GM19351 (cell line): ENCODE measurements at regions not wholly inside any gene's neighbourhood (a gene's known extent, or its start where the extent isn't known, plus 50 kb on each side); places are given as distances from the start of the nearest gene placed in this dataset.

Experiments
- ATAC-seq: cut with Tn5 transposase; IDR thresholded peaks from one replicate; pipeline ENCODE4 v1.9.1; 2021; ENCODE audit warnings: mild to moderate bottlenecking, moderate library complexity; ENCODE audit not compliant: unreplicated experiment

DNA sequence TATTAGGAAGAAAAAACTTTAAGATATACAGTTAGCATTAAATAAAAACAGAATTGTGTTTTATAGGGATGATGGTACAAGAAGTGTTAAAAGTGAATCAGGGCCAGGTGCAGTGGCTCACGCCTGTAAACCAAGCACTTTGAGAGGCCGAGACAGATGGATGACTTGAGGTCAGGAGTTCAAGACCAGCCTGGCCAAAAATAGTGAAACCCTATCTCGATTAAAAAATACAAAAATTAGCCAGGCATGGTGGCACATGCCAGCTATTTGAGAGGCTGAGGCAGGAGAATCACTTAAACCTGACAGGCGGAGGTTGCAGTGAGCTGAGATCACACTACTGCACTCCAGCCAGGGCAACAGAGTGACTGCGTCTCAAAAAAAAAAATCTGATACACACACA is 282.9 kb upstream of the ATP10B start:
- ATAC-seq: no peak

DNA sequence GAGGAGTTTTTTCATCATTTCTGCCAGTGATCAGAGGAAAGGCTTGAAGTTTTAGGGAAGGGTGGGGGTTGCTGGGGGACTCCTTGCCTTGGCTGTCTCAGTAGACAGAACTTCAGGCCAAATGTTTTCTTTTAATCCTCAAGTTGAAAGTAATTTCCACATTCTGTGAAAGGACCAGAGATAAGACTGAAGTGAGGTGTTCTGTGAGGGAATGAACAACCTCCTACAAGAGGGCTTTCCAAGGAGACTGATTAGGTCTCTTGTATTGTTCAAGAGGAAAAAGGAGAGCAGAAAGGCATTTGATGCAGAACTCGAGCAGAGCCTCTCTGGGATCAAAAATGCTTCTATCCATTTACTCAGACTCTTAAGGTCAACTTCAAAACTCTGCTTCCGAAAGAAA is 282.1 kb upstream of the ATP10B start:
- no peak for ATAC-seq

DNA sequence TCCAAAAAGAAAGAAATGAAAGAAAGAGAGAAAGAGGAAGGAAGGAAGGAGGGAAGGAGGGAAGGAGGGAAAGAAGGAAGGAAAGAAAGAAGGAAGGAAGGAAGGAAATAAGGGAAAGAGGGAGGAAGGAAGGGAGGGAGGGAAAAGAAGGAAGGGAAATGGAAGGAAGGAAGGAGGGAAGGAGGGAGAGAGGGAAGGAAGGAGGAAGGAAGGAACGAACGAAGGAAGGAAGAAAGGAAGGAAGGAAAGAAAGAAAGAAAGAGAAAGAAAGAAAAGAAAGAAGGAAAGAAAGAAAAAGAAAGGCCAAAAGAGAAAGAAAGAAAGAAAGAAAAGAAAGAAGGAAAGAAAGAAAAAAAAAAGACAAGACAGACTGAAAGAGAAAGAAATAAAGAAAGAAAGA is 263.9 kb upstream of the ATP10B start:
- no peak for ATAC-seq

DNA sequence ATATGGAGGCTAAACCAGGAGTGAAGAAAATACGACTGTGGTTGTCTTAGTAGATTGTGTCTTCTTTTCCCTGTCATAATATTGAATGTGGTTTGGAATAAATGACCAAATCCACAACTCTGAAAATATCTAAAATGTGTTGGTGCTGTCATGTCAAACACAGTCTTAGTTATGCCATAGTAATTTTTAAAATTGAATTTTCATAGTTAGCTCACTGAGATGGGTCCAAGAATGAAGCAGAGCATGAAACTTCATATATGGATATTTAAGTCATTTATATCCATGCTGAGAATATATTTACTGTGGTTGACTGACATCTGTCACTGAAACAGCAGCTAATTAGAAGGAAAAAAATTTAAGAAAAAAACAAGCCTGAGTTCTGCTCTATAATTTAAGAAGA is 260.4 kb upstream of the ATP10B start:
- no peak for ATAC-seq

DNA sequence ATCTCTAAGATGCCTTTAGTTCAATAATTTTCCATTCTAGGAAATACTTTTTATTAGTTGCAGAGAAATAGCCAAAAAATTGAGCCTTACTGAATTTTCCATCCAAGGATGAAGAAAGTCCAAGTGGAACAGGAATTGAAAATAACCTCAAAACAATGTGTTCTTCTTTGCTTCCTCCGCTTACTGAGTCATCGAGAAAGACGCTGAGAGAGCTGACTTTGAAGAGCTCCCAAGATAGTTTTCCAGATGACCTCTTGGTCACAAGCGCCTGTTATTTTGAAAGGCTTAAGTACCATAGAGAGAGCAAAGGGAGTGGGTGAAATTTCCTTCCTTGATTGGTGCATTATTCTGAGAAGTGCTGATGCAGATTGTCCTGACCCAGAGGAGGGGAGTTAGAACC is 253.5 kb upstream of the ATP10B start:
- ATAC-seq: no peak

DNA sequence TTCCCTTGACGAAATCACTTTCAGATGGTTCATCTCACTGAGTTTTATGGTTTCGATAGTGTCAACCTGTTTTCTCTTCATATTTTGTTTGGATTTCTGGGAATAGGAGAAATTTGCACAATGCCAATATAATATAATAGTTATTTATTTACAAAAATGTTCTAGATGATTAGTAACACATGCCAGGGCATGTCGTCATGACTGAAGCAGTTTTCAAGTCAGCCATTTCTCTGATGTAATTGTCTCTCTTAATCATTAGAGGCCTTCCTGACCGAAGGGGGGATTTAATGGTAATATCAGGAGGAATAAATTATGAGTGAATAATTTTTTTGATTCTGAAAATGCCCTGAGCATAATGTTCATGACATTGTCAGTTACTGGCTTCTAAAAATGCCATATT is 246.5 kb upstream of the ATP10B start:
- no peak for ATAC-seq

DNA sequence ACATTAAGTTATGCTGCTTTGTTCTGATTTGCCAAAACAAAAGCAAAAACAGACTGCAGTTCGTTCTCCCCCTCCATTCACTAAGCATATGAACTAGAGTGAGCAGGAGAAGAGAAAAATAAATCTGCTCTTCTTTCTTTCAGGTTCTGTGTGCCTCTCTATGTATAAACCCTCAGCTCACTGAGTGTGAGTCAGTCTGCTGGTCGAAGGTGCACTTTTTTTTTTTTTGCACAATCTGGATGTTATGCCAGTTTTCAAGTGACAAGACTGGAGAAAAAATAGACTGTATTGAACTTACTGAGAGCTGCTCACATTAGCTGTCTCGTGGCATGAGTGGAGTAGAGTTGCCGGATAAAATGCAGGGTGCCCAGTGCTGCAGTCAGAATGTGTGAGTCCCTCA is 244.6 kb upstream of the ATP10B start:
- no peak for ATAC-seq

DNA sequence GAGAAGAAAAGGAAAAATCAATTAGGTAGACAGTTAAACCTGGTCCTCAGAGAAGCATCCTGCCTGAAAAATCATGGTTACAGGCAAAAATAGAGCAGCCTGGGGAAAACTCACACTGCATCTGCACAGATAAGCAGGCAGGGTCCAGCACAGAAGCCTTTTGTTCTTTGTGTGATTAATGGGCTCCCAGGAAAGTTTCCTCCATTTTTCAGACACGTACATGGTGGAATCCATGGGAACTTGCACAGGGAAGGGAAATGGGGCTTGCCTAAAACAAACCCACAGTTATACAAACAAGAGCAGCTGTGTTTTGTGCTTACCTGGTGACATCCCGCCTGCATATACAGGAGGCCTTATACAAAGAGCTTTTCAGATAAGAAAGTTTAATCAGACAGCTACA is 243.9 kb upstream of the ATP10B start:
- ATAC-seq: no peak

DNA sequence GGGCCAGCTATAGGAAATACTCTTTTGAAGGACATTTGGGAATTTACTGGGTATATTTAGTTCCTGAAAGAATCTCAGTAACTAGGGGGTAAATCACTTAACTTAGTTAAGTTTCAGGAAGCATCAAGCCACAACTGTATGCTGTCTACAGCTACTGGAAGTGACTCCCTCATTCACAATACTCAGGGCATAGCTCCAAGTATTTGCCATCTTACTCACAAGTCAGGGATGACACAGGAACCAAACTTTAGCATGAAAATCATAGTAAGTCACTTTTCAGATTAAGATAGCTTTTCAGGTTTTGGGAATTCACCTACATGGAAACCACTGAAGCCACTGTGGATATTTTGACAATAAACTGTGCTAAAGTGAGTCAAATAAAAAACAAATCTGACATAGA is 242.4 kb upstream of the ATP10B start:
- ATAC-seq: no peak

DNA sequence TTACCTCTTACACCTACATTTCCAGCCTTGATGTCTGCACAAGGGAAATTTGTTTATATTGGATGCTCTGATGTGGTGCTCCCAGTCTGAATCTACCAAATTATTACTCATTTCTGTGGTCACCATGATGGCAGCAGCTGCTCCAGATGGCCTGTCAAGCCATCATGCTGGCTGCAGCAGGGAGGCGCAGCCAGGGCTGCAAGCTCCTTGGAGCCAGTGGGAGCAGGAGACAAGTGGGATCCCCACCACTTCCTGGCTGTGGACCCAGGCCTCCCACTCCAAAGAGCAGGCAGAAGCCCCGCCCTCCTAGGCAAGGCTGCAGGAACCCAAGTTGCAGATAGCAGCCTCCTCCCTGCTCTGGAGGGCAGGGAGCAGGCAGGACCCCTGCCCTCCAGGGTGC is 241.1 kb upstream of the ATP10B start:
- no peak for ATAC-seq

DNA sequence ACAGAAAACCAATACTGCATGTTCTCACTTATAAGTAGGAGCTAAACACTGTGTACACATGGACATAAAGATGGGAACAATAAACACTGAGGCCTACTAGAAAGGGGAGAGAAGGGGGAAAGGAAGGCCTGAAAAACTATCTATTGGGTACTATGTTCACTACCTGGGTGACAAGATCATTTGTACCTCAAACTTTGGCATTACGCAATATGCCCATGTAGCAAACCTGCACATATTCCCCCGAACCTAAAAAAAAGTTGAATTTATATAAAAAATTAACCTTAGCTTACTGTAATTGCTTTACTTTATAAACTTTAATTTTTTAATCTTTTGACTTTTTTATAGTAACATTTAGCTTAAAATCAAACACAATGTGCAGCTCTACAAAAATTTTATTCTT is 237.6 kb upstream of the ATP10B start:
- ATAC-seq: no peak

DNA sequence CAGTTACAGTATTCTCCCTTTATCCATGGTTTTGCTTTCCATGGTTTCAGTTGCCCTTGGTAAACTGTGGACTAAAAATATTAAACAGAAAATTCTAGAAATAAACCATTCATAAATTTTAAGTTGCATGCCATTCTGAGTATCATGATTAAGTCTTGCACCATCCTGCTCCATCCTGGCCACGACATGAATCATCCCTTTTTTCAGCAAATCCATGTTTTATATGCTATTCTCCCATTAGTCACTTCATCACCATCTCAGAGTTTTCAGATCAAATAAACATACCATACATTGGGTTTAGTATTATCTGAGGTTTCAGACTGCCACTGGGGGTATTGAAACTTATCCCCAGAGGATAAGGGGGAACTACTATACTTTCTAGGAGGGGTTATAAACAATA is 234.4 kb upstream of the ATP10B start:
- ATAC-seq: no peak

DNA sequence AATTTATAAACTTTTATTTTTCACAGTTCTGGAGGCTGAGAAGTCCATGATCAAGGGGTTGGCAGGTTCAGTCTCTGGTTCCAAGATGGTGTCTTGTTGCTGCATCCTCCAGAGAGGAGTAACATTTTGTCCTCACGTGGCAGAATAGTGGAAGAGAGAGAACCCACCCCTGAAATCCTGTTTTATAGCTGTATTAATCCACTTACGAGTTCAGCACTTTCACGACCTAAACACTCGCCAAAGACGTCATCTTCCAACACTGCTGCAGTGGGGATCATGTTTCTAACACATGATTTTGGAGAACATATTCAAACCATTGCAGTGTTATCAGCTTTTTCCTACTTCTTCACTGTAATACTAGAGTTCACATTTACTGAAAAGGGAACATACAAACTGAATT is 233.0 kb upstream of the ATP10B start:
- ATAC-seq: no peak

DNA sequence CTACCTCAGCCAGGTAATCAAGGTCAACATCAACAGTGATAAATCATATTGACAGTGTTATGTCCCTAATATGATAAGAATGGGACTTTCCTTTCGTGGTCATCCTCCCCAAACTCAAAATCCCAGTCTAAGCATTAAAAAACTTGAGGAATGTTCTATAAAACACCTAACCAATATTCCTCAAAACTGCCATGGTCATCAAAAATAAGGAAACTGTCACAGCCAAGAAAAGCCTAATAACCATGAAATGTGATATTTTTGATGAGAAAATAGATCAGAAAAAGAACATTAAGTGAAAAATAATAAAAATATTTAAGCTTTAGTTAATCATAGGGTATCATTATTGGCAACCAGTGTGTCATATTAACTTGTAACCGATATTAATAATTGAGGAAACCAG is 232.1 kb upstream of the ATP10B start:
- no peak for ATAC-seq

DNA sequence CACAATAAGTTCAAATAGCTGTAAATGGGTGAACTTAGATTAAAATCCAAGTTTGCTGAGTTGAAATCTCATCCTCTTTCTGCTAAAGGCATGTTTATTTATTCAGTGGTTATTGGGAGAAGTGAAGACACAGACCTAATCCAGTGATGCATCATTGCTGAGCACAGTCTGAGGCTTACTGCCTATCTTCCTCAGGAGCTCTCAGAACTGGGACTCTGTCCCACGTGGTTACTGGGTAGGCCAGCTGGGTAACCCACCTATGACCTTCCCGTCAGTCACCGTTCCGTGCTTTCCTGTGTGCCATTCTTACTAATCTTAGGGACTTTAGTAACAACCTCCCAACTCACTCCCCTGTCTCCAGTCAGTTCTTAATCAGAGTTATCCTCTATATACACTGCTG is 226.8 kb upstream of the ATP10B start:
- no peak for ATAC-seq

DNA sequence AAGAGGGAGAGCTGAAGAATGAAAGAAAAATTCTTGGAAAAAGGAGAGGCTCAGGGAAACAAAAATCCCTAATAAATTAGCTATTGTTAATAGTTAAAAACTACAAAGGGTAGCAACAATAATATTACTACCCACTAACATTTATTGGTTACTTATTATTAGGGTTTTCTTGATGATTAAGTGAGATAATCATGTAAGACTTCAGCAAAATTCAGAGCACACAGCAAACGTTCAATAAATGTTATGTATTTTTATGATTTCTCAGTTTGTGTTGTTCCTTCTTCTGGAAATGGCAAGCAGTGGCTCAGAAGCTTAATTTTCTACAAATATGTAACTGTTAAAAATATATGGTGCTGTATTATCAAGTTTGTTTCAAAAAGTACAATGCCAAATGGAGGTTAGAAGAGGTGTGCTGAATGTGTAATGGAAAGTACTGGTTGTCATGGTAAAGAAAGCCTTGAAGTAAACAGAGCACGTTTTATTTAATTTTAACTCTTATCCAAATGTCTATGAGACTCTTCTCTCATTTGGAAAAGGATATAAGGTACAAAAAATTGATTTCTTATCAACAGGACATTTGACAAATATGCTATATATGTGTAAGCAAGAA is 226.0 kb upstream of the ATP10B start:
- no peak for ATAC-seq

DNA sequence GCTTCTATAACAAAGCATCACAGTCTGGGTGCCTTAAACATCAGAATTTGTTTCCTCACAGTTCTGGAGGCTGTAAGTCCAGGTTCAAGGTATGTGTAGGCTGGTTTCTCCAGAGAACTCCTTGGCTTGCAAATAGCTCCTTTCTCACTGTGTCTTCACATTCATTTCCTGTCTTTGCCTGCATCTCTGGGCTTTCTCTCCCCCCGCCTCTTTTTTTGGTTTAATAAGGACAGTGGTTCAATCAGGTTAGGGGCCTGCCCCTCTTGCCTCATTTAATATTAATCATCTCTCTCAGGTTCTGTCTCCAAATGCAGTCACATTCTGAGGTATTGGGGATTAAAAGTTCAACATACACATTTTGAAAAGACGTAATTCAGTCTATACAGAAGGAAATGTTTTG is 225.5 kb upstream of the ATP10B start:
- no peak for ATAC-seq

DNA sequence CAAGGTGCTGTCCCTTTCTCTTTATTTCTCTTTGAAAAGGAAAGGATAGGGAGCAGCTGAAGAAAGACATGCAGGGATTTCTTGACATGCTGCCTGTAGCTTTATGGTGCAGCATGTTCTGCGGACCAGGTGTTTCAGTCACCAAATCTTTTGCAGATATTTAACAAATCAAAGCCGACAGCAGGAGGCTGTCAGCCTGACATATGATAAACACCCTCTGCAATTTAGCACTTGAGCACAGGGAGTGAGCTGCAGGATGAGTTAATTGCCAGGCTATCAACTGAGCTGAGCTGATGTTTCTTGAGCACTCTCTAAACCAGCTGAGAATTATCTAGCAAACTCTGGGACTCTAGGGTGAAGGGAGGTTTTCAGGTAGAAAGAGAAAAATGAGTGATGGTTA is 212.8 kb upstream of the ATP10B start:
- no peak for ATAC-seq

DNA sequence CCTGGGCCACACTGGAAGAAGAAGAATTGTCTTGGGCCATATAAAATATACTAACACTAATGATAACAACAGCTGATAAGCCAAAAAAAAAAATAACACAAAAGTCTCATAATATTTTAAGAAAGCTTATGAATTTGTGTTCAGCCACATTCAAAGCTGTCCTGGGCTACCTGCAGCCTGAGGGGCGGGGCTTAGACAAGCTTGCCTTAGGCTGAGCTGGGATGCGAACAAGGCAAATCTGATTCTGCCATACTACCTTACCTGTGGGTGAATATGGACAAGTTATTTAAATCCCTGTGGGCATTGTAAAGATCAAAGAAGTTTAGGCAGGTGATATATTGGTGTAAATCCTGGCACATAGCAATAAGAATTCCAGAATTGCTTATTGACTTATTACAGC is 212.3 kb upstream of the ATP10B start:
- ATAC-seq: no peak

DNA sequence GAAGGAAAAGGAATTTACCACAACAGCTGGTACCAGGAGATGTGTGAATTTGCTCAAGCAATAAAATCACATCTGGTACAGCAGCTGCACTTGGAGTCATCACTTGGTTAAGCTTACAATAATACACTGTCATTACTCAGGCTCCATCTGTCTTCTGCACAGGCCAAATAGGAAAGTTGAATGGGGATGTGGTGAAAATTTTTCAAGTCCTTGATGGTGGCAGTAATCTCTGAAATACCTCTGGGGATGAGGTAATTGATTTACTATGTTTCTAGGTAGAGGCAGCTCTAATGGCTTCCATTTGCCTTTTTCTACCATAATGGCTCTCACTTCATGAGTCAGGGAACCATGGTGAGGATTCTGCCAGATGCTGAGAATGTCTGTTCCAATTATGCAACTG is 206.8 kb upstream of the ATP10B start:
- ATAC-seq: no peak

DNA sequence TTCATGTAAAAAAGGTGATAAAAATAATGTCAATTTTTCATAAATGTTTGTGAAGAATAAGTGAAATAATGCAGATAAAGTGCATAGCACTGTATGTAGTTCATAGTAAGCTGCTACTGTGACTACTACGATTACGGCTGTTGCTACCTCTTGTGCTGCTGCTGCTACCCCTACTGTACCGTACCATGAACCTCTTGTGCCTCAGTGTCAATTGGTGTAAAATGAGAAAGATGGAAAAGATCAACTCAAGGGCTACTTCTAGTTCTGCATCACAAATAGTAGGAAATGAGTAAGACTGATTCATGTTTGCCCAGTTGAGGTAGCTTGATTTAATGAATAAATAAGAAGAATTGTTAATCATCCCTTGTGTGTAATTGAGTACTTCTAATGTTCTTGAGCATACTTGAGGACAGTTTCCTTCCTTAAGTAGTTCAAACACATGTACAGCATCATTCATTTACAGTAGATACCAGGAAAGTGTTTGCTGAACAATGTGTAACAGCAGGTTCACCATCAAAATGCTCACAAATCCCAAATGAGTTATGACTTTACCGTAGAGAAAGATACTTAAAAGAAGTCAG is 200.0 kb upstream of the ATP10B start:
- ATAC-seq: no peak

DNA sequence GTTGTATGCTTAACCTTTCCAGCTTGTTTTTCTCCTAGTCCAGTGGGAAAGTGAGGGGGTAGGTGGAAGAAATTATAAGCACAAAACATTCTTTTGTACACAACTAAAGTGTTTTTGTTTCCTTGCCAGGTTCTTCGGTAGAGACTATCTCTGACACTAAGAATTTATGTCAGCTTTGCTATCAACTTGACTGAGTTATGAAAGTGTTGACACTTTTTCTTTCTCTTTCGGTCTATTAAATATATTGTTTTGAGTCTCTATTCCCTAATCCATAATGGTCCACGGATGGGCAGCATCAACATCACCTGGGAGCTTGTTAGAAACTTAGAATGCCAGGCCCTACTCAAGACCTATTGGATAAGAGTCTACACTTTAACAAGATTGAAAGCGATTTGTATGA is 195.0 kb upstream of the ATP10B start:
- no peak for ATAC-seq

DNA sequence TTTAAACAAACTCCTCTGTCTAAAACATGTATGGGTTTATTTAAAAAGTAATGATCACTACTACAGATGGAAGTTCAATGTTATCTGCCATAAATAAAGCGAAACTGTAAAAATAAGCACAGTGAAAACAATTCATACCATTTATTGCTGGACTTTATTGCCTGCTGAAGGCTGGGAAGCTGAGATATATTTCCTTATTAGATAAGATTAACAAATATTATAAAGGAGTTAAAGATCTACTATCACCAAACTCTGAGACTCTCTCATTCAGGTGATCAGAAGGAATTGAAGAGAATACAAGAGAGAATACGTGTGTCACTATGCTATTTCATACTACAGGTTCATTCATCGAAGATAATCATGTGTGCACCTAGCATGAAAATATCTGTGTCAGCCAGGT is 190.9 kb upstream of the ATP10B start:
- ATAC-seq: no peak
